HepG2 (cell line): ENCODE measurements at regions not wholly inside any gene's neighbourhood (a gene's known extent, or its start where the extent isn't known, plus 50 kb on each side); places are given as distances from the start of the nearest gene placed in this dataset.

Experiments
- ATAC-seq: fragments of 200-7000 bp; cut with Tn5 transposase; 3 replicates; pipeline ENCODE4 v1.9.1; 2020; ENCODE audit warnings: mild to moderate bottlenecking, moderate library complexity
- BruUV-seq: library from RNA; stranded (reverse); fragments of 400-500 nt; replicated peaks from 2 replicates; lab custom pipeline; 2021; lab: Mats Ljungman, UMichigan
- CTCF ChIA-PET: fragments of 300-600 bp; formaldehyde crosslinking; extraction: SDS; loops from one replicate; lab custom pipeline; 2021; ENCODE audit warnings: low total read pairs, inconsistent platforms, low intra/inter-chr PET ratio; lab: Yijun Ruan, JAX
- POLR2A ChIA-PET: fragments of 350-600 bp; sonication (Branson Sonifier 250); formaldehyde crosslinking; loops from one replicate; lab custom pipeline; 2020; ENCODE audit warnings: antibody characterized with exemption, inconsistent platforms; lab: Yijun Ruan, JAX
- DNase-seq: peaks from one replicate; pipeline ENCODE4 v3.0.0-alpha.2; 2015; ENCODE audit warnings: low spot score
- FAIRE-seq: peaks from 3 replicates; lab custom pipeline; 2011; peaks lifted over from hg19 to GRCh38; lab: Jason Lieb, UNC
- H2AFZ ChIP-seq: one replicate; pipeline ENCODE4 v1.6.1; 2011; ENCODE audit warnings: low read length, inconsistent platforms
- H3K27ac ChIP-seq: fragments of 300-600 bp; 3 replicates; pipeline ENCODE4 v1.8.0; 2011; ENCODE audit warnings: mixed run types, mild to moderate bottlenecking, mixed read lengths, low read length, inconsistent platforms; ENCODE audit not compliant: insufficient read depth; ENCODE audit errors: extremely low read length
- H3K27me3 ChIP-seq, 2 experiments: fragments of 200-600 bp in 1 of 2; 2 replicates in 1 of 2; 3 replicates in 1 of 2; pipeline versions ENCODE4 v1.6.0 to v1.8.0; 2011; ENCODE audit warnings: low read length in 2 of 2, mild to moderate bottlenecking in 2 of 2, moderate library complexity in 2 of 2, inconsistent platforms in 1 of 2; ENCODE audit not compliant: insufficient read depth in 2 of 2, control insufficient read depth in 1 of 2
- H3K36me3 ChIP-seq, 2 experiments: fragments of 200-600 bp in 1 of 2; replicated peaks in 1 of 2; 2 replicates in 1 of 2; 3 replicates in 1 of 2; pipeline versions ENCODE4 v1.5.1 to v1.8.0; 2011; ENCODE audit warnings: low read length in 2 of 2, inconsistent platforms in 1 of 2; ENCODE audit not compliant: insufficient read depth in 2 of 2, control insufficient read depth in 1 of 2
- H3K4me1 ChIP-seq: 2 replicates; pipeline ENCODE4 v1.5.1; 2012; ENCODE audit warnings: low read length, inconsistent platforms; ENCODE audit not compliant: insufficient read depth
- H3K4me2 ChIP-seq: 2 replicates; pipeline ENCODE4 v1.6.0; 2011; ENCODE audit warnings: low read depth, low read length, inconsistent platforms
- H3K4me3 ChIP-seq, 3 experiments: fragments of 200-600 bp in 1 of 3; sonication (generic), shearing (Covaris generic) in 1 of 3; replicated peaks in 1 of 3; 2 replicates each; pipeline ENCODE4 v1.5.1; 2011 to 2016; ENCODE audit warnings: low read length in 3 of 3, inconsistent platforms in 2 of 3, low read depth in 2 of 3, mild to moderate bottlenecking in 2 of 3, control low read depth in 1 of 3, mixed read lengths in 1 of 3; ENCODE audit not compliant: insufficient read depth in 1 of 3
- H3K79me2 ChIP-seq: one replicate; pipeline ENCODE4 v1.6.1; 2011; ENCODE audit warnings: low read length, inconsistent platforms; ENCODE audit not compliant: insufficient read depth
- H3K9ac ChIP-seq: 2 replicates; pipeline ENCODE4 v1.6.0; 2011; ENCODE audit warnings: mild to moderate bottlenecking, low read depth, low read length, inconsistent platforms; ENCODE audit not compliant: insufficient read depth
- H3K9me3 ChIP-seq: 2 replicates; pipeline ENCODE4 v1.5.1; 2012; ENCODE audit warnings: mild to moderate bottlenecking, low read length
- H4K20me1 ChIP-seq: 2 replicates; pipeline ENCODE4 v1.6.0; 2011; ENCODE audit warnings: inconsistent platforms, mild to moderate bottlenecking, low read length, moderate library complexity; ENCODE audit not compliant: insufficient read depth
- RBFOX2 ChIP-seq: fragments of 200-400 bp; formaldehyde crosslinking; IDR thresholded peaks from 2 replicates; pipeline ENCODE4 v1.6.1; 2017; ENCODE audit warnings: low read depth, mild to moderate bottlenecking, low read length
- SNAPC2 ChIP-seq: sonication (generic); formaldehyde crosslinking; IDR thresholded peaks from 2 replicates; pipeline ENCODE4 v1.8.1; 2022; ENCODE audit warnings: mild to moderate bottlenecking, missing genetic modification reagents
- TBL1XR1 ChIP-seq: fragments of 150-350 bp; IDR thresholded peaks from 2 replicates; pipeline ENCODE4 v1.6.1; 2014; ENCODE audit warnings: borderline replicate concordance, low read length; ENCODE audit not compliant: partially characterized antibody
- ZBTB1 ChIP-seq: sonication (generic); formaldehyde crosslinking; IDR thresholded peaks from 2 replicates; pipeline ENCODE4 v1.4.0; 2020; ENCODE audit warnings: missing genetic modification reagents, borderline replicate concordance
- ZNF10 ChIP-seq: sonication (generic); formaldehyde crosslinking; IDR thresholded peaks from 2 replicates; pipeline ENCODE4 v1.4.0; 2020; ENCODE audit warnings: mild to moderate bottlenecking, low read depth, missing genetic modification reagents, borderline replicate concordance
- ZNF629 ChIP-seq: sonication (generic); formaldehyde crosslinking; conservative IDR thresholded peaks from 2 replicates; pipeline ENCODE4 v1.5.0; 2020; ENCODE audit warnings: missing genetic modification reagents
- ZSCAN5A ChIP-seq: sonication (generic); formaldehyde crosslinking; IDR thresholded peaks from 2 replicates; pipeline ENCODE4 v1.8.0; 2022; ENCODE audit warnings: mild to moderate bottlenecking, missing genetic modification reagents, borderline replicate concordance
- WGBS: methylation state at CpG from one replicate; pipeline ENCODE4 v1.1.6; 2017; ENCODE audit warnings: low lambda C conversion rate; 5-methylcytosine and 5-hydroxymethylcytosine counted together
- in situ Hi-C: cut with HindIII; loops from 2 replicates; pipeline ENCODE4 v1.10.0; 2017; ENCODE audit warnings: low pct_unique_long_range_greater_than_20kb; ENCODE audit not compliant: extremely low pct_ligation_motif_present
- intact Hi-C: fragments of 100-400 bp; cut with micrococcal nuclease; formaldehyde crosslinking; loops from one replicate; pipeline ENCODE4 v1.10.0; 2022; ENCODE audit not compliant: unreplicated experiment

DNA sequence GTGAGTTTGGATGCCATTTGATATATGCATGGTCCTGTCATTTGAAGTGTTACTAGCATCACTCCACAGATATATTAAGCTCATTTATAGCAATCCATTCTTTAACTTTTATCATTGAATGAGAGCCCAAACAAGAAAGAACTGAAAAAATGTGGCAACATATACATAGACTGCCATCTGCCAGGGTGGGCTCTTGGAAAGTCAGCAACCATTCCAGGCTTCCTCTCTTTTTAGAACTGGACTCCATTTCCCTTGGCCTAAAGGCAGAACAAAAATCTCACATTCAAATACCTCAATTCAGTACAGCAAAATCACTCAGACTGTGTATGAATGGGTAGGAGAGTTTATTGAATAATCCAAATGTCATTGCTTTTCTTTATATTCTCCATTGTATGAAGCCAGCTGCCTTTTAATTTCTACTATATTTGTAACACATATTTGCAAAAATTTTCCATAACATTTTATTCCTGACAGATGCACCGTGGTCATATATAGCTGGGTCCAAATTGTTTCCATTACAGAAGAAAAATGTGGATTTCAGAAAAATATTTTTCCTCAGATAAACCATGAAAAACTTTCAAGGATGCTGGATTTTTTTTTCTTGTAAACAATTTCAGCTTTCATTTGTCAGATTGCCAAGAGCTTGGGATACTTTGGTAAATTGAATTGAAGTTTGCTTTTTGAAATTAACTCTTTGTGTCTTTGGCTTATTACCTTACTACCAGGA is 1252.3 kb upstream of the SEL1L start (continued):
- no peak for TF ChIP-seq ZNF629 (CRISPR knock-in tag)
- TF ChIP-seq, all 625 proteins: peak for 0

- no peaks in the 10 kb centered on the region for H3K36me3 ChIP-seq
- POLR2A ChIA-PET: no interaction called here
- no peak overlapping the region for H2AFZ ChIP-seq
- H3K9ac ChIP-seq: no peak overlapping the region
- in situ Hi-C loops: no loop called here
- TF ChIP-seq RBFOX2 (no peak), TBL1XR1 (no peak), ZNF10 (CRISPR knock-in tag) (no peak), ZSCAN5A (CRISPR knock-in tag) (no peak), SNAPC2 (no peak), ZBTB1 (CRISPR knock-in tag) (no peak)
- TF ChIP-seq, all 625 proteins: peak for 0
- Histone ChIP-seq H3K79me2 (no peaks in the 10 kb centered on the region), H3K27me3 (no peaks in the 10 kb centered on the region), H3K27ac (no peak overlapping the region), H3K9me3 (peaks cover 12% of the 10 kb centered on the region; the same call in 1 of the 2 replicates), H3K4me2 (no peak overlapping the region), H4K20me1 (no peaks in the 10 kb centered on the region), H3K4me3 (no peak overlapping the region), H3K4me1 (no peaks in the 10 kb centered on the region)
- DNase-seq (no peak), ATAC-seq (no peak), FAIRE-seq (no peak)
- no TSS peak for BruUV-seq
- intact Hi-C loops: no loop called here
- 1% methylated on average over 3 of the region's 3 CpGs for WGBS
- CTCF ChIA-PET: no interaction called here
Measured at GRCh38 chr14:82786483-82786880, 1252.8 kb upstream of the SEL1L start.
